ENCODE measurements at regions not wholly inside any gene's neighbourhood (a gene's known extent, or its start where the extent isn't known, plus 50 kb on each side); places are given as distances from the start of the nearest gene placed in this dataset.

- DNase-seq (ENCODE audit: low read depth in 2 of 2): no peak
These were observed 238.7 kb upstream of the SNX7 start for GRCh38 chr1:98422816-98423215.

DNA sequence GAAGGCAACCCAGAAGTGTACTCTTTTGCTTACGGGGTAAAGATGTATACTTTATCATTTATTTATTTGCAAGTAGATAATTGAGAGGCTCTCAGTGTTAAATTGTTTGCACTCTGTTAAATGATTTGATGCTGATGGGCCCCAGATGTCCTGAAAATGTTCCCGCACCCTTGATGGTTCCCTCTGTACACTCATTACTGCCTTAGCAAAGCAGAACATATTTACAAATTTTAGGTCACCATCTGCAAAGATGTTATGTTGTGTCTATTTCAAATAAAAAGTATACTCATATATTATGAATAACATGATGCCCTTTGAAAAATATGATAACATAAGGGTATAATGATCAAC is 240.5 kb upstream of the SNX7 start:
- no peak for DNase-seq (ENCODE audit: low read depth in 2 of 2)

DNA sequence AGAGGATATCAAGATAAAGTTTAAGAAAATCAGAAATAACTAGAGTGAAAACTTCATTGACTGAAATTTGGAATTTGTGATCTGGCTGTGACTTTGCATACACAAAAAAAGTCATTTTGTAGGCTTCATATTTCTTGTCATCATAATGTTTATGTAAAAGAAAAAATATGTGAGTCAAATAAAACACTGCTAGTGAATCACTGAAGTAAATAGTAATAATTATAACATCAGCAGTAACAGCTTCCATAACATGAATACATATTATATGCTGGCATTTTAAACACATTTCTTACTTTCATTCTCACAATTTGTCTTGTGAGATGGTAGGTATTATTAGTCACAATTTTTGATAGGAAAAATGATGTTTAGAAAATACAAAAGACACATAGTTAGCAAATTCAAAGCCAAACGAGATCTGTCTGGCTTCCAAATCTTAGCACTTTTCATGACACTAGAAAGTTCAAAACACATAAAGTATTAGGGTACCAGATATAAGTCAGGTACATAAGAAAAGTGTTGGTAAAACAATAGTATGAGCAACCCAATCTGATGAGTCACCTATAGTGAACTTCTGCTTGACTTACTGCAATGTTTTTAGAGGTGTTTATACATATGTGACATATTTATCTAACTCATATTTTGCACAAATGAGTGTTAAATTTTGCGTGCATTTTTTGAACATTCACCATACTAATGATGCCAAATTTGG is 241.0 kb upstream of the SNX7 start:
- DNase-seq (ENCODE audit: low read depth in 2 of 2): no peak

- DNase-seq (ENCODE audit: low read depth in 2 of 2): no peak
These were observed 243.7 kb upstream of the SNX7 start for GRCh38 chr1:98417820-98418219.

DNA sequence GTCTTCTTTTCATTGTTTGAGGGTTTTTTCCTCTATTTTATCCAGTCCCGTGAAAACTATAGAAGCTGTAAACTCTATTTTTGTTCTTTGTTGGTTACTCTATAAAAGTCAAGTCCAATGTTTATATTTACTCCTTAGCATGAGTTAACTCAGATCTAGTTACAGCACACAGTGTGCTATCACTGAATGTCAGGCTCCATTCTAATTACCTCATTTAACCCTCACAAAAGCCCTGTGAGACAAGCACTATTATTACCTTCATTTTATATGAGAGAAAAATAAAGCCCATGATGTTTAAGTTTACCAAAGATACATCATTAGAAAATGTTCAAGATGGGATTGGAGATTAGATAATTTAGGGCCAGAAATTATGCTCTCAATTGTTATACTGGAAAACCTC is 251.4 kb upstream of the SNX7 start:
- DNase-seq (ENCODE audit: low read depth in 2 of 2): no peak

GRCh38 chr1:98406352-98407088 is 255.0 kb upstream of the SNX7 start:
- no peak for DNase-seq (ENCODE audit: low read depth in 2 of 2)

GRCh38 chr1:98405581-98406074 is 255.9 kb upstream of the SNX7 start:
- no peak for DNase-seq (ENCODE audit: low read depth in 2 of 2)

DNA sequence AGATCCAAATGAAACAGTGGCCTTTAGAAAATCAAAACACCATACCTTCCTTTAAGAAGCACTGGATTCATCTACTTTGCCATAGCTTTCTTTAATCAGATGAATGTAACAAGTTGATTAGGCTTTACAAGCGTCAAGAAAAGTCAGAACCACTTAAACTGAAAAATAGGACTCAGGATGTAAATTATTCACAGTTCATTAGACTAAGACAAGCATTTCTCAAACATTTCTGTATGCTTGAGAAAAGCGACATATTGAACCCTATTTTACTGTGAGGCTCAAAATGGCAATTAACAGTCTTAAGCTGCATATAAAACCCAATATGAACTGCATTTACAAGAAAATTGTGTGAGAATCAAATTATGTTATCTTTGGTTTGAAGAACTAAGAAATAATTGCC is 256.7 kb upstream of the SNX7 start:
- DNase-seq (ENCODE audit: low read depth in 2 of 2): no peak

- no peak for DNase-seq (ENCODE audit: low read depth in 2 of 2)
These were observed 257.5 kb upstream of the SNX7 start for GRCh38 chr1:98403963-98404480.

DNA sequence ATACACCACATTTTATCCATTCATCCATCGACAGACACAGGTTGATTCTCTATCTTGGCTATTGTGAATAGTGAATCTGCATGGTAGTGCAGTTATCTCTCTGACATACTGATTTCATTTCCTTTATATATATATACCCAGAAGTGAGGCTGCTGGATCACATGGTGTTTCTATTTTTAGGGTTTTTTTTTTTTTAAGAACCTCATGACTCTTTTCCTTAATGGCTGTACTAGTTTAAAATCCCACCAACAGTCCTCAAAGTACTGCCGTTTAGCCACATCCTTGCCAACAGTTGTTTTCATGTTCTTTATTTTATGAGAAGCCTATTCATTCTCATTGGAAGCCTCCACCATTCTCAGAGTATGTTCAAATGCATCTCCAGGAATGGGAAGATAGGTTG is 258.7 kb upstream of the SNX7 start:
- DNase-seq (ENCODE audit: low read depth in 2 of 2): no peak

- DNase-seq (ENCODE audit: low read depth in 2 of 2): no peak
These were observed 261.1 kb upstream of the SNX7 start for GRCh38 chr1:98400446-98400845.

GRCh38 chr1:98399218-98399617 is 262.3 kb upstream of the SNX7 start:
- no peak for DNase-seq (ENCODE audit: low read depth in 2 of 2)

DNA sequence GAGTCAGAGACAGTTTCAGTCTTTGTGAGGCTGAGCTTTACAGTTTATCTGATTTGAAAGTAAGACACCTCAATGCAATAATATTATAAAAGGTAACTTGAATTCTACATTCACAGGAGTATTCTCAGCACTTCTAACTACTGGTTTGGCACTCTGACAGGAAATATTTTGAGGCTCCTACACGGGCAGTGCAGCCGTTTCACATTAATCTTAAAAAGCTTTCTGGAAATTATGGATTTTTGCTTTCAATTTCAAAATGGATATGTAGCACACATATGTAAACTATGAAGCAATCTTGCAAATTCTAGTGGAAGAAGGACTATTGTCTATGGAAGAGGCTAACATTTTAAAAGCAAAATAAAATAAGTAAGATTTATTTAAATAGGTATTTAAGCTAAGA is 262.9 kb upstream of the SNX7 start:
- DNase-seq (ENCODE audit: low read depth in 2 of 2): no peak

DNA sequence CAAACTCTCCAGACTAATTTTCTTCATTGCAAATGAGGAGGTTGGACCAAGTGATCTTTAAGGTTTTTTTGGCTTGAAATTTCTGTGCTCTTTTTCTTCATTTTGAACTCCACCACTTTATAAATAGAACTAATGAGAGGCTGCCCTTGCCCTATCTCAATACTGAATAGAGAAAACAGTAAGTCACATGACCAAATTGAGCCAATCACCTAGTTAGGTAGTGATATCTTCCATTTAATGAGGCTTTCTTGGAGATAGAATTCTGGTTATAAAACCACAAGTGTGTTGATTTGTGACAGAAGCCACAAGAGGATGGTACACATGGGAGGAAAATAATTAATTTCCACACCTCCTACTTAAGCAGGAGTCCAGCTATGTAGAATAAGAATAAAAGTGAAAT is 263.4 kb upstream of the SNX7 start:
- DNase-seq (ENCODE audit: low read depth in 2 of 2): no peak

DNA sequence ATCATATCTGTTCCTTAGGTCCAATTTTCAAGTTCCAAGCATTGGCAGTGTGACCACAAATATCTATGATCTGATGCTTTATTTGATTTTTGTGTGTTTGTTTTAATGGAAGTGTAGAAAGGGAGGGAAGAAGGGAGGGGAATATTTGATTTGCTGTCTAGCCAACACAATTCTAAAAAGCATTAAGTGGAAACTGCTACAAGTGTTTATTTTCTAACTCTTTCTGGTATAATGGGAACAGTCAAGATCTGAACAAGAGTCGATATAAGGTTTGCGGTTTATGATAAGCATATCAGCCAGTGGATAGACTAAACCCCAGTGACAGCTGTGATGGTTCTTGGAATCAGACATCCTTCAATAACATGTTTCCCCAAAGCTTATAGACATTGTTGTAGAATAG is 267.8 kb upstream of the SNX7 start:
- DNase-seq (ENCODE audit: low read depth in 2 of 2): no peak

DNA sequence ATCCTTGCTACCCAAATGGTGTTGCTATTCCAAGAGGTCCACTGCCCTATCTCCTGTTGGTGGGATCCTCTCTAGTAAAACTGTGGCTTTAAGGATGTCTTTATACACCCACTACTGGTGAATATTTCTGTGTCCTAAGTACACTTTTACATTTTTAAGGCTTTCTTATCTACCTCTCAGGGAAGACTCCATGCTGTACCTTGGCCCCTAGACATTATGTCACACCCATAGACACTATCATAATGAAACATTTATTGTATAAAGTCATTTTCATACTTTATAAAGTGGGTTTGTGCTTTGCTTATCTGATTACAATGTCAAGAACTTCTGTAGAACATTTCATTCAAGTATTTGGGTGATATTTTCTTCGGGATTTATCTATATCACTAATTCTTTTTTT is 270.3 kb upstream of the SNX7 start:
- no peak for DNase-seq (ENCODE audit: low read depth in 2 of 2)

DNA sequence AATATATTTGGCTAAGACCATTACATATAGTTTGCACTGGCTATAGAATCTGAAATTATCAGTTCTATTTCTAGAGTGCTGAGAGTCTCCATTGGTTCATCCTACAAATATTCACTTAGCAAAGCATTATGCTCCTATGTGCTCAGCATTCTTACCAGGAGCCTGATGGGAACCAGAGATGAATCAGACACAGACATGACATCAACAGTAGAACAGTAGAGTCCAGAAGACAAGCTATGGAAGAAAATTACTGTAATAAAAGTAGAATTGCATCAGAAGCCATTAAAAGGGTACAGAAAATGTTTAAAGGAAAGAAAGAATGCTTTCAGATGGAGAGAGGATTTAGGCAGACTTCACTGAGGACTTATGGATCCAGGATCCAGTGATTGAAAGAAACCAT is 271.7 kb upstream of the SNX7 start:
- DNase-seq (ENCODE audit: low read depth in 2 of 2): no peak

GRCh38 chr1:98388441-98388840 is 273.1 kb upstream of the SNX7 start:
- DNase-seq (ENCODE audit: low read depth in 2 of 2): no peak

GRCh38 chr1:98387701-98388100 is 273.8 kb upstream of the SNX7 start:
- DNase-seq (ENCODE audit: low read depth in 2 of 2): no peak

- no peak for DNase-seq (ENCODE audit: low read depth in 2 of 2)
These were observed 274.7 kb upstream of the SNX7 start for GRCh38 chr1:98386675-98387440.

DNA sequence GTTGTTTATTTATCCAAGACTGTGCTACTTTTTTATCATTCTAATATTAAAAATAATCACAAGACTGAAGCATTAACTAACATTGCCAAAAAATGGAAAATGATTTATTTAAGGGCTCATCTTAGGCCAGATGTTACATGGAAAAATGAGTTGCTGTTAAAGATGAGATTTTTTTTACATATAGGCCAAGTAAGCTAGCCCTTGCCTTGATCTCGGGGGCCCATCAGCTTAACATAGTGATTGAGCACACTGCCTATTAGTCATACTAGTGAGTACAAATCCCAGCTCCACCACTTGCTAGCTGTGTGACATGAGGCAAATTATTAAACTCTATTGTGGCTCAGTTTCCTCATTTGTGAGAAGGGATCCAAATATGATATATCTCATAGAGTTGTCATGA is 275.9 kb upstream of the SNX7 start:
- no peak for DNase-seq (ENCODE audit: low read depth in 2 of 2)

DNA sequence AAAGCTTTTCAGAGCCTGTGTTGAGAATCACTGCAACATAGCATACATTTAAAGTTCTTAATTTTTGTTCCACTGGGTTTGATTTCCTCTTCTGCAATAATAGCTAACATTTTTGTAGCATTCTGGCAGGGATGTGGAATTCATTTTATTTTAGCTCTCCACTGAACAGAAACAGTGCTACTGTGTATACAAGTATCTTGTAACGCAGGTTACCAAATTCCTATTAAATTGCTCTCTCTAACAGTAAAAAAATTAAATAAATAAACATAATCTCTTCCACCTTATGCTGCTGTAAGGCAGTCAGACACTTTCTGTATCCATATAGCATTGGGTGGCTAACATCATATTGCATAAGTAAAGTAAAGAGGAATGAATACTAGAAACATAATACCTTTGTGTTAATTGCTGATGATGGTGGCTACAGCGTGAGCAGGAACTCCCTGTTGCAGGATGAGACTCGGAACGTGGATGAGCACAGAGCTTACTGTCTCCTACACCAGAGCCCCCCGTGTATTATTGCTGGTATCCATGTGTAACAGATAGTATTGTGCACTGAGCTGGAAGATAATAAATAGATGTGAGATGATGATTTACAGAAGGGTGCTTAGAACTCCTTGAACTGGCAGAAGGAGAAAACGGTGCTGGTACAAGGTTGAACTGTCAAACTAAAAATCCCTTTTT is 276.9 kb upstream of the SNX7 start:
- DNase-seq (ENCODE audit: low read depth in 2 of 2): no peak

Data from activated CD4-positive, alpha-beta T cell treated with anti-CD3 and anti-CD28 coated beads for 24 hours (primary cell).